Central memory CD8-positive, alpha-beta T cell (primary cell): ENCODE measurements at regions not wholly inside any gene's neighbourhood (a gene's known extent, or its start where the extent isn't known, plus 50 kb on each side); places are given as distances from the start of the nearest gene placed in this dataset.
"Not testable (repeated sequence)": the region's sequence is repeated elsewhere in the genome, so short reads cannot be mapped to it uniquely, and the experiment has no call there.

ENCODE experiments used
- ATAC-seq: fragments of 150-1000 bp; cut with Tn5 transposase; replicated peaks from 2 replicates; pipeline ENCODE4 v1.10.0; 2022; ENCODE audit warnings: mild to moderate bottlenecking, moderate FRiP score, moderate number of reproducible peaks; ENCODE audit not compliant: poor library complexity, severe bottlenecking; ENCODE audit errors: extremely low read depth
- DNase-seq, 2 donors: peaks; one replicate each; pipeline ENCODE4 v3.0.0; 2021; ENCODE audit warnings: low spot score in 2 of 2
- H3K27ac Mint-ChIP-seq: one replicate; pipeline ENCODE4 v1.8.0; 2022; ENCODE audit warnings: low read depth, mild to moderate bottlenecking, moderate library complexity, mixed read lengths
- H3K27me3 Mint-ChIP-seq: one replicate; pipeline ENCODE4 v1.8.0; 2022; ENCODE audit warnings: mixed read lengths
- H3K36me3 Mint-ChIP-seq: one replicate; pipeline ENCODE4 v1.8.0; 2022; ENCODE audit warnings: mild to moderate bottlenecking, moderate library complexity, mixed read lengths; ENCODE audit not compliant: insufficient read depth
- H3K4me1 Mint-ChIP-seq: one replicate; pipeline ENCODE4 v1.8.0; 2022; ENCODE audit warnings: mixed read lengths
- H3K4me3 Mint-ChIP-seq: one replicate; pipeline ENCODE4 v1.8.0; 2022; ENCODE audit warnings: mild to moderate bottlenecking, moderate library complexity, mixed read lengths
- H3K9me3 Mint-ChIP-seq: one replicate; pipeline ENCODE4 v1.8.0; 2022; ENCODE audit warnings: mixed read lengths

DNA sequence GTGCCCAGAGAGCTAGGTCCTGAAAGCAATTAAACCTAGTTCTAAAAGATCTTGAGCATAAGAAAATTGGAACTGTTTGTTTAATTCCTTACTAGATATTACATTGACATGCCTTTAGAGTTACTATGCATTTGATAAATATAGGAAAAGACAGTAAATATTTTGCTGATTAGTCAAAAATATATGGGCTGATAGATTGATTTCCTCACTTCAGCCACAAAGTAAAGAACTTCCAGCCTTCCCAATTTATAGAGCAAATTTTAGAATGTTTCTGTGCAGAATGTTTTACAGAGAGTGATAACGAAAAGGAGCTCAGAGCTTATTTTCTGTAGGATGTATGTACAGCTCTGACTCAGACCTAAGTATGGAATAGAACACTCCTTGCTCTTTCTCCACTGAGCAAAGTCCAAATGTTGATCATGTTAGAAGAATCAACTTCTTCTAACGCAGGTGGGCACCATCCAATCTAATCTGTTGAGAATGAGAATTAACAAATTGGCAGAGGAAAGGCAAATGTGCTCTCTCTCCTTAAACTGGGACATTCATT lies 72.9 kb upstream of the PAM start:
- no peaks in the 10 kb centered on the region for H3K27me3 Mint-ChIP-seq
- no peak overlapping the region for H3K4me3 Mint-ChIP-seq
- H3K36me3 Mint-ChIP-seq = no peaks in the 10 kb centered on the region
- H3K27ac Mint-ChIP-seq = no peak overlapping the region
- no peak for DNase-seq
- no peaks in the 10 kb centered on the region for H3K9me3 Mint-ChIP-seq
- H3K4me1 Mint-ChIP-seq = no peaks in the 10 kb centered on the region
- ATAC-seq = no peak

DNA sequence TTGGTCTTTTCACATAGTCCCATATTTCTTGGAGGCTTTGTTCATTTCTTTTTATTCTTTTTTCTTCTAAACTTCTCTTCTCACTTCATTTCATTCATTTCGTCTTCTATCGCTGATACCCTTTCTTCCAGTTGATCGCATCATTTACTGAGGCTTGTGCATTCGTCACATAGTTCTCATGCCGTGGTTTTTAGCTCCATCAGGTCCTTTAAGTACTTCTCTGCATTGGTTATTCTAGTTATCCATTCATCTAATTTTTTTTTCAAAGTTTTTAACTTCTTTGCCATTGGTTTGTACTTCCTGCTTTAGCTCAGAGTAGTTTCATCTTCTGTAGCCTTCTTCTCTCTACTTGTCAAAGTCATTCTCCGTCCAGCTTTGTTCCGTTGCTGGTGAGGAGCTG lies 67.0 kb upstream of the PAM start:
- not testable (repeated sequence) for H3K4me3 Mint-ChIP-seq, DNase-seq, H3K4me1 Mint-ChIP-seq, H3K27ac Mint-ChIP-seq, H3K36me3 Mint-ChIP-seq, H3K9me3 Mint-ChIP-seq, ATAC-seq
- peaks cover 24% of the 10 kb centered on the region for H3K27me3 Mint-ChIP-seq

DNA sequence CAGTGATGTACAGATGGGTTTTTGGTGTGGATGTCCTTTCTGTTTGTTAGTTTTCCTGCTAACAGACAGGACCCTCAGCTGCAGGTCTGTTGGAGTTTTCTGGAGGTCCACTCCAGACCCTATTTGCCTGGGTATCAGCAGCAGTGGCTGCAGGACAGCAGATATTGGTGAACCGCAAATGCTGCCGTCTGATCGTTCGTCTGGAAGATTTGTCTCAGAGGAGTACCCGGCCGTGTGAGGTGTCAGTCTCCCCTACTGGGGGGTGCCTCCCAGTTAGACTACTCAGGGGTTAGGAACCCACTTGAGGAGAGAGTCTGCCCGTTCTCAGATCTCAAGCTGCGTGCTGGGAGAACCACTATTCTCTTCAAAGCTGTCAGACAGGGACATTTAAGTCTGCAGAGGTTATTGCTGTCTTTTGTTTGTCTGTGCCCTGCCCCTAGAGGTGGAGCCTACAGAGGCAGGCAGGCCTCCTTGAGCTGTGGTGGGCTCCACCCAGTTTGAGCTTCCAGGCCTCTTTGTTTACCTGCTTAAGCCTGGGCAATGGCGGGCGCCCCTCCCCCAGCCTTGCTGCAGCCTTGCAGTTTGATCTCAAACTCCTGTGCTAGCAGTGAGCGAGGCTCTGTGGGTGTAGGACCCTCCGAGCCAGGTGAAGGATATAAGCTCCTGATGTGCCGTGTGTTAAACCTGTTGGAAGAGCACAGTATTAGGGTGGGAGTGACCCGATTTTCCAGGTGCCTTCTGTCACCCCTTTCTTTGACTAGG lies 66.3 kb upstream of the PAM start:
- H3K4me3 Mint-ChIP-seq, ATAC-seq, H3K9me3 Mint-ChIP-seq, H3K4me1 Mint-ChIP-seq, H3K36me3 Mint-ChIP-seq, DNase-seq, H3K27ac Mint-ChIP-seq: not testable (repeated sequence)
- H3K27me3 Mint-ChIP-seq = peaks cover 28% of the 10 kb centered on the region

DNA sequence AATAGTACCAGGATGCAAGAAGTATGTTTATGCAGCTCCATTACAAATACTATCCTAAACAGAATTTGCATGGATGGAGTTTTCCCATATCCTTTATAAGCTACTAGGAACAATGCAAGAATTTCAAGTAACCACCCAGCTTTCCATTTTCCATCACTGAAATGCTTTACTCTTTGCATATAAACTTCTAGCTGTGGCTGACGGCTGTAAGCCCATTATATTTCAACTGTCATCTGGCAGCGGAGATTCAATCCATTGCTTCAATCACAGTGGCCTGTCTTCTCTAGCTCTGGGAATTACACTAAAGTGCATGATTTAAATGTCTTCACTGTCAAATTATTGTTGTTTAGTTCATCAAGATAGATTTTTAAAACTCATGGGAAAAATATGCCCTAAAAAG lies 64.2 kb upstream of the PAM start:
- no peak overlapping the region for H3K27ac Mint-ChIP-seq
- peaks cover 37% of the 10 kb centered on the region for H3K27me3 Mint-ChIP-seq
- no peak for ATAC-seq

DNA sequence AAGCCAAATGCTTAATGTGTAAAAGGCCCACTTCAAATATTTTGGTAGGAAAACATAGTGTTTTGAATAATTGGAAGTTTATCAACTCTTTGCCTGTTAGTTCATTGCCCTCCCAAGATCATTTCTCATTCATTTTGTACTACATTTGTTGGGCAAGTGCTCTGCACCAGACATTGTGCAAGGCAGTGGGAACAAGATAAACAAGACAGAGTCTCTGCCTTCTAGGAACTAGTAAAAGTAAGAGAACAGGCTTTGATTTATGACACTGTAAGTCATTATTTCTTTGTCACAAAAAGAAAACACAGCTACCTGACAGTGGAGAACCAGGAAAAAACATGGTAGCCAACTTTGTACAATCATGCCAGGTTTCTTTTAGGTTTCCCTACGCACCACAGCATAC lies 63.7 kb upstream of the PAM start:
- H3K4me1 Mint-ChIP-seq = no peaks in the 10 kb centered on the region
- H3K27me3 Mint-ChIP-seq = peaks cover 42% of the 10 kb centered on the region
- no peak overlapping the region for H3K4me3 Mint-ChIP-seq
- no peak for DNase-seq
- H3K27ac Mint-ChIP-seq = no peak overlapping the region
- no peak for ATAC-seq
- H3K9me3 Mint-ChIP-seq = no peaks in the 10 kb centered on the region
- H3K36me3 Mint-ChIP-seq = no peaks in the 10 kb centered on the region

More for the DNA sequence above, 64.2 kb upstream of the PAM start:
- Mint-ChIP-seq H3K9me3 (no peaks in the 10 kb centered on the region), H3K4me1 (no peaks in the 10 kb centered on the region), H3K4me3 (no peak overlapping the region), H3K36me3 (no peaks in the 10 kb centered on the region)
- DNase-seq = no peak

DNA sequence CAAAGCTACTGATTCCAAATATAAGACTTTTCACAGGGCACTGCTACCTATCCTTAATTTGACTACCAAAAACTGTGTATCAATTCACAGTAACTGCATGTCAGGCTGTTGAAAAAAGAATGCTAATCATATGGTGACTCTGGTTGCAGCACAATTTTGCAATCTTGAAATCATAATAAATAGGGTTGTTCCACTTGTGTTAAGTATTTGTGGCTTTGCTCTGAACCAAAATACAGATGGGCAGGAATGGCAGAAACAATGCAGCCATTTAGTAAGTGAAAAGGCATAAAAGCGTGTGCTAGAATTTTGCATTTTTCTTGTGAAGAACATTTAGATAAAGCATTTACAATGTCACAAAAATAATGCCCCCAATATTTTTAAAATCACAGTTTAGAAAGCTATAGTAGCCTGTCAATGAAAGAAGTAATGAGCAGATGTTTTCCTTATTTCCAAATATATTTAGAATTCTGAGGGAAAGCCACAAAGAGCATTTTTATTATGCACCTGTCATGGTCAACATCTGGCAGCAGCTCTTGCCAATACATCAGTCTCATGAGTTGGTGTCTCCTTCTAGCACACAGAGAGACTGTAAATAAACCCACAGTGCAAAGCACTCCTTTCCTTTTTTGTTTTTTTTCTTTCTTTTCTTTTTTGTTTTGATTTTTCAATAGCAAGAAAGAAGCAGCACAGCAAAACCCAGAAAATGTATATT lies 54.8 kb upstream of the PAM start:
- H3K9me3 Mint-ChIP-seq = no peaks in the 10 kb centered on the region
- H3K27me3 Mint-ChIP-seq = peaks cover 8% of the 10 kb centered on the region
- no peak for ATAC-seq
- H3K36me3 Mint-ChIP-seq = no peaks in the 10 kb centered on the region
- H3K27ac Mint-ChIP-seq = no peak overlapping the region
- no peaks in the 10 kb centered on the region for H3K4me1 Mint-ChIP-seq
- H3K4me3 Mint-ChIP-seq = no peak overlapping the region
- no peak for DNase-seq

DNA sequence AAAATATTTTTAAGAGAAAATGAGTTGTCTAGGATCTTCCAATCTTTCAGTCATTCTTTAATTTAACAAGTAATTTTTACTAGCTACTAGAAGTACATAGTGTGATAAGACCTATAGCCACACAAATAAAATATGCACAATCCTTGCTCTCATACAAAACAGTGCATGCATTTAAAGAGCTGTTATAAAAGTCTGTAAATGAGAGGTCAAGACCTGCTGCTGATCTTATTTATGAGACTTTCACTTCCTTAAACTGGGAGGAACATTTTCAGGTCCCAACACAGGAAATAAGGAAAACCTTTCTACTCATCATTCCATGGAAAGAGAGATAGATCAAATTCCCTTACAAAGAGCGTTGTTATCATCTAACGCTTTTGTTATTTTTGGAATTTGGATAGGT lies 54.2 kb upstream of the PAM start:
- ATAC-seq (no peak), DNase-seq (no peak)
- H3K9me3 Mint-ChIP-seq = no peaks in the 10 kb centered on the region
- H3K4me1 Mint-ChIP-seq = no peaks in the 10 kb centered on the region
- H3K27ac Mint-ChIP-seq = no peak overlapping the region
- H3K27me3 Mint-ChIP-seq = peaks cover 5% of the 10 kb centered on the region
- no peaks in the 10 kb centered on the region for H3K36me3 Mint-ChIP-seq
- H3K4me3 Mint-ChIP-seq = no peak overlapping the region

DNA sequence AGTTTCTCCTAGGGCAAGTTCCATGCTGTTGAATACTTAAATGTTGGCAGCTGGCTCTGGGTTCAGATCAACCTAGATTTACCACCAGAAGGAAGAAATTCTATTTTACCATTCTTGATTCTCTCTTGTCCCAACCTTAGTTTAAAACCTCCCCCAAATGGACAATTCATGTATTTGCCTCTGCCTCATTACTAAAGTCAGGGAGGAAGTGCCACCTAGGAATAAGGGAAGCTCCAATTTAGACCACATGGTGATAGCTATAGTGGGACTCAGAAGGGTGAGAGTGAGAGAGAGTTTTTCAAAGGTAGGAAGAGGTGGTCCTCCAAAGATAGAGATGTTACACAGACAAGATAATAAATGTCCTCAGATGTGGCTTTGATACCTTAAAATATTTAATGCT lies 53.4 kb upstream of the PAM start:
- Mint-ChIP-seq H3K27ac (no peak overlapping the region), H3K4me3 (no peak overlapping the region), H3K9me3 (no peaks in the 10 kb centered on the region), H3K36me3 (peaks cover 2% of the 10 kb centered on the region), H3K4me1 (no peaks in the 10 kb centered on the region), H3K27me3 (no peaks in the 10 kb centered on the region)
- no peak for ATAC-seq
- no peak for DNase-seq
